Mesenteric fat pad (tissue), 1 donor: ENCODE measurements at regions not wholly inside any gene's neighbourhood (a gene's known extent, or its start where the extent isn't known, plus 50 kb on each side); places are given as distances from the start of the nearest gene placed in this dataset.

Source experiments
- DNase-seq: peaks from one replicate; pipeline ENCODE4 v3.0.0-alpha.2; 2020; ENCODE audit warnings: low spot score
- donor health status: DM: yes; HTN: yes; CAD: no.

DNA sequence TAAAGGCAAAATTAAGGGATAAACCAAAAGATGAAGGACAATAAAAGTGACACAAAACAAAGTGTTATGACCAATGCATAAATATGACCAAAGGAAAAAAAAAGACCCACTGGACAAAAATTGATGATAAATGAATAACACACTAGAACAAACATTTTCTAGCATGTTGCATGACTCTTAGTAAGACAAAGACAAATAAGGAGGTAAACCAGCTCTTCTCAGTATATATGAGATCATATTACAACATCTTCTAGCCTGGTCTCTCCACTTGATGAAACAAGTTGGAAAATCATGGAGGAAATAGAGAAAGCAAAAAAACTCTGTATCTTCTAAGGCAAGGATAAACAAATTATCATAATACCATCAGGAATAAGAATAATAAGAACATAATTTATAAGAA is 163.9 kb upstream of the GBE1 start:
- DNase-seq: no peak

DNA sequence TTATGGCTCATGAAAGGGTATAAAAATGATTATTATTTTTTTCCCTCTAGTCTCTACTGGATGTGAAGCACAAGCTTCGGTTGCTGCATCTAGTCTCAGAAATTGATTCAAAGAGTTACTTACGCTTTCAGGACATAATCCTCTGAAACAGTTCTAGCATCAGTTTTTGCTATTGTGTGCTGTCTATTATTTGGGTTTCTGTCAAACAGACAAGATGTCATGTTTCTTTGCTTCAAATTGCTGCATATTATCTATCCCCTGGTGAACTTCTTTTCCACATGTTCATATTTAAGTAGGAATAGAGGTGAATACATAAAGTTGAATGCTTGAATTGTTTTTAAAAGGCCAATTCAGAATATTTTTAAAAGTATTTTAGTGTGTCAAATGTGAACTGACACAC is 161.6 kb upstream of the GBE1 start:
- no peak for DNase-seq

DNA sequence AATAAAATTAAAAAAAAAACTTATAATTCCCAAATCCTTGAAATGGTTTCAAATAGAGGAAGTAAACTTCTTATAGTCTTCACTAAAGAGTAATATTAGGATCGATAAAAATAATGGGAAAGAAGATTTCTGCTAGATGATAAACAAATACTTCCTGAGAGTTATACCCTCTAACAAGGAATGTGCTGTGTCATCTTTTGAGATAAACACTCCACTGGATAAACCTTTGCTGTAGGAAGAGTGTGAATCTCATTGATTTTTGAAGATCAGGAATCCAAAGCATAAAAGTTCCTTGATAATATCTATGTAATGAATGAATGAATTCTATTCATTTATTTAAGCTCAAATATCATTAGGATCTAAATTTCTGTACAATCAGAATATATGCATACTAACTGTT is 161.0 kb upstream of the GBE1 start:
- DNase-seq: no peak

DNA sequence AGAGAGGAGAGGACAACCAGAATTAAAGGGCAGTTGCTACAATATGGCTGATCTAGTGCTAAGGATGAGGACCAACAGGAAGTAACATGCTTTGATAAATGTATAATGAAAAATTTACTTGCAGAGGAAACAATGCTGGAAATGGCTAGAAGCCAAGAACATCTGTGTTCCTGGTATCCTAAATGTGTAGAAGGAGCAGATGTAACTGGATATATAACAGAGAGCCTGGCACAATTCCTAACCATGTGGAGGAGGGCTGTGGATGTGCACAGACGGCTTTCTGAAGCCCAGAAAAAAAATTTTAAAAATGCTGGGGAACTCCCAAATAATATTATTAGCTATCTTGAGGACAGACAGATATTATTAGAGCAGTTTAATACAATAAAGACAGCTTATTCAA is 159.4 kb upstream of the GBE1 start:
- DNase-seq: no peak

DNA sequence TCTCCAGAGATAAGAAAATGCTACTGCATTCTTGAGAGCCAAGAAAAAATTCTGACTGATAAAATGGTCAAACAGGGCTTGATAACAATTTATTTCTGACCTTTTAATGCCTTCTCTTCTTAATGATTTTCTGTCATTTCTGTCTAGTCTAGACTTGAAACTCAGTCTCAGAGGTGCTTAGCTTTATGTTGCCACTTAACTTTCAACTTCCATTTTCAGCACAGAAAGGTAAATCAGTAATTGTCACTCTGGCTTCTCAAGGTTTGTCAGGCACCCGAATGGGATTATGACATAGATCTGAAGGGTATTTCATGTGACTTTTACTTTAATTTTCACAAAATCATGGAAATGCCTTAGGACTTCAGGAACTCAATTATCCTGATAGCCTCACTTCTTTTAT is 155.4 kb upstream of the GBE1 start:
- no peak for DNase-seq

DNA sequence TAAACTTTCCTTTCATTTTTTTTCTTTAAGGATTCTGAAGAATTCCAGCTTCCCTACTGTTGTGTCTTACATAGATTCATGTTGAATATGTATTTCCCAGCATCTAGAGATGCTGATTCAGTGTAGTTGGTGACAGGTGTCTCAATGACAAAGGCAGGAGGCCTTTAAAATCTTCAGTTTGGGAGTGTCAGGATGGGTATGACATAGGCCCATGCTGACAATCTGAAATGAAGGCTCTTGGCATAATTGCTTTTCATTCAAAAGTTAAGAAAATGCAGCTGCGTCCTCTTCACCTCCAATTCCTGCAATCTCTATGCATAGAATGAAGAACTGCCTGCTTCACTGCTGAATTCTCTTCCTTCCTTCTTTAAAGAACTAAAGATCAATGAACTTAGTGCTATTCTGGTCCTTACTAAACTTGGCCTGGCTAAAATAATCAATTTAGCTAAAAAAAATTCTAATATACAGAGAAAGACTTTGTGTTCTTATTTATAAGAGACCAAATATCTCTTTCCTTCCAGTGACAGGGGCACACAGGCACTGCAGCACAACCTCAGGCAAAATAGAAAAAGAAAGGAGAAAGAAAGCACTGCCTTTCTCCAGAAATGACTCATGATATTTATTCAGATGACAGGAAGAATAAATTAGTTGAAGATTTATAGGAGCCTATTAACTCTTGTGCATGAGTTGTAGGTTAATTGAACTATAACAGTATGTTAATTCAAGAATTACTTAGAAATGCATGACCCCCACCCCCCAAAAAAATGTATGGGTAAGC is 152.6 kb upstream of the GBE1 start:
- DNase-seq: no peak

DNA sequence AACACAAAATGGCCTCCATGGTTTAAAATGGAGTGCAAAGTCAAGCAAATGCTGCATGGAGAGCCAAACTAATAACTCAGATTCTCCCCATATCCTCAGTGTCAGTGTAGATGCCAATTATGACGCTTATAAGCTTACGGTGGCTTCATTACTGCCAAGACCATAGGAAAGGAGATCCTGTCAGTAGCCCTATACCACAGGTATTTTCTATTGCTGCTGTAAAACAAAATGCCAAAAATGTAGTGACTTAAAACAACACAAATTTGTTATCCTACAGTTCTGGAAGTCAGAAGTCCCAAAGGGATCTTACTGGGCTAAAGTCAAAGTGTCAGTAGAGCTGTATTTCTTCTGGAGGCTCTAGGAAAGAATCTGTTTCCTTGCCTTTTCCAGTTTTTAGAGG is 149.8 kb upstream of the GBE1 start:
- no peak for DNase-seq

DNA sequence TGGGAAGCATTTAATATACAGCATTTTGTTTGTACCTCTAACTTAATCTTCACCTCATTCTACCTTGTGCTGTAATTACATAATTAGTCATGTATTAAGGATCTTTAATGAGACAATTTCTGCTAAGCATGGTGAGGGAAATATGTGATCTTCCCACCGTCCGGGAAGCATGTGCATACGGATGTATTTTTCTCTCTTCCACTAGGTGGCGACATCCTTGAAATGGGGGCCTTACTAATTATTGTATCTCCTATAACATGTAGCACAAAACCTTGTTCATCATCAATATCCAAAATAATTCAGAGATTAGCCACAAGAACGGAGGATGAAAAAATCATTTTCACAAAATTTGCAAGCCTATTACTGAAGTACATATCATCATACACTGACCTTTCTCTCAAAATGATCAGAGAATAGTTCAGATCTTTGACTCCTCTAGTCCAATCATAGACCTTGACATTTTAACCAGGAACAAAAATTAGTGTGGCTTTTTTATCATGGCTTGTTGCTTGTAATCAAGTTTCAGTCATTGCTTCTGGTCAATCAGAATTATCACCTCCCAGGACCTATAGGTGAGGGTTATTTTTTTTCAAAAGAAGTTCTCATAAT is 148.9 kb upstream of the GBE1 start:
- no peak for DNase-seq

DNA sequence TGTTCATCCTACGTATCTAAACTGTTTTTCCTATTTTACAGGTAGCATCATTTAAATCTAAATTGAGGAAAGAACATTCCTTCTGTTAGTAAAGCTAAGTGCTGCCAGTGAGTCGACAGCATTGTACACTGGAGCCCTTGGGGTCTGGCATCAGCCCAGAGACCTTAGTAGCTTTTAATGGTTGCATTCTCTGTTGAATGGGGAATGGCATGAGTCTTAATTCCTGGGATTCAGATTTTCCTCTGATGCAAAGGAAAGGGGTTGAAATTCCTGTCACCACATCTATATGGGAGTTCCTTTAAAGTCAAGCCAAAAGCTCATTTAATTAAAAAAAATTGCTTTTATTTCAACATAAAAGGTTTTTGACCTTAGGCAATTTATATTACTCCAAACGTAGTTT is 148.4 kb upstream of the GBE1 start:
- DNase-seq: no peak

DNA sequence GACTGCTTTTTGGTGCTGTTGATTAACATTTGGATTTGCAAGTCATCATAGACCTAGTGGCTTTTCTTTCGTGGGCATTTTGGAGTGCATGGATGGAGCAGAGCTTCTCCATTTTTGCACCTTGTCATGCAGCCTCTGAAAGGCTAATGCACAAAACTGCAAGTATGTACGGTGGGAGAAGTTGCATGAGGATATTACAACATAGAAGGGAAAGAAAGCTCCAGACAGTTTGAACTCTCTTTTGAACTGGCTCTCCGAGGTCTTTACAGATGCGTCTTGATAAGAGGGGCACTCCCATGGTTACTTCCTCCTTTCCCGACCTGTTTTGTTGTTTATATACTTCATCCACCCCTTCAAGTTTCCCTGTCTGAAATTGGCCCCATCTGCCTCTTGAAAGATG is 147.1 kb upstream of the GBE1 start:
- DNase-seq: no peak

DNA sequence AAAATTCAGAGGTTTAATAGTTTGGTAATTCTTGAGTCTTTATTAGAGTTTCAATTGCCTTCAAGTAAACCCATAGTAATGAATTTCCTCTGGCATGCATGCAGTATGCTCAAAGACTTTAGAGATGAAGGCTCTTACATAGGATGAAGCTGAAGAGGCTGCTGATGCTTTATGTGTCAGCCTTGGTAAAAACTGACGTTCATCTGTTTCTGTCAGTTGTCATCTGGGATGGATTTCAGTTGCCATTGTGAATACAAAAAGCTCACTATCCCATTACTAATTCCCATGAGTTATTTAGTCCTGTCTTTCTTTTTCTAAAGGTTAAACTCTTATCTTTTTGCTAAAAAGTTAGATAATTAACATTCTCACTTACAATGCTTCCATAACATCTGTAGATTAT is 136.9 kb upstream of the GBE1 start:
- no peak for DNase-seq

DNA sequence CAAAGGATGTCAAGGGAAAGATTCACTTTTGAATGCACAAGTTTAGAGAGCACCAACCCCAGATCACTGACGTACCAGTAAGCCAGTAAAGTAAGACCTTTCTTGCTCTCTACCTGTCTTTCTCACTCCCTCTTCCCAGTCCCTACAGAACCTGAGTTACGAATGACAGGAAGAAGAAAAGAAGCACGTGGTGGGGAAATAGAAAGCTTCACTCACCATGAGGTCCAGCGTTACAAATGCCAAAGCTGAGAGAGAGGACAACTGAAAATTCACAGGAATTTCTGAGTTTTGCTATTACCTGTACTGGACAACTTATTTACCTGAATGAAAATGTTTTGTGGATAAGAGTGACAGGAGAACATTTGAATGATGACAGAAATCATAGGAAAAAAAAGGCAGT is 133.2 kb upstream of the GBE1 start:
- no peak for DNase-seq

DNA sequence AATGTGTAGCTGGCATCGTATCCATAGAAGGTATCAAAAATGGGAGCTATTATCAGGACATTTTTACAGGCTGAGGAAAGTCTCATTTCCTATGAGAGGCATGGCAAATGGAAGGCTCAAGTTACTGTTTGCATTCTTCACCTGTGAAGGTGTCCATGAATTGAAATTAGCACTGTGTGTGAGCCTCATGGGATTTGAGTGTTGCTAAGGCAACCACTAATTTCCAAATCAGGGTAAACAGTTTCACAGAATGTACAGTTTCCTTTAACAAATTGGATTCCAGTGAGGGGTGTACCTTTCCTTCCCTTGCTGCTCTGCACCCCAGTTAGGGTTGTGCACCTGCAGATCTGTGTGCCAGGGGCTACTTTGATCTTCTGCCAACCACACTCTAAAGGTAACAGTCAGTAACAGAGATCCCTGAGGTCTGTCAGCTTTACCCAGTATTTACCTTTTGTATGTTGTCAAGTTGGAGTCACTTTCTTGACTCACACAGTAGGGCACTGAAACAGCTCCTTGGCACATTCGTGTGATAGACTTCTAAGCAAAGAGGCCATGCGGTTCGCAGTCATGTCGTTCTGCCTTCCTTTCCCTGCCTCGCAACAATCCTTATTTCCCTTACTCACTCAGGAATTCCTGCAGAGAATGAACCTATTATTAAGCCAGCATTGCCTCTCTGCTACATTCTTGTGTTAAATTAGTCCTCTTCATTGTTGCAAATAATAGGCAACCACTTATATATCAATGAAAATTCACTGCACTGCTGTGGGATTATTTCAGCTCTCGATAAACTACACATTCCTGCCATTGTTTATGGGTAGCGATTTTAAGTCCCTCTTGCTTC is 129.8 kb upstream of the GBE1 start:
- no peak for DNase-seq

DNA sequence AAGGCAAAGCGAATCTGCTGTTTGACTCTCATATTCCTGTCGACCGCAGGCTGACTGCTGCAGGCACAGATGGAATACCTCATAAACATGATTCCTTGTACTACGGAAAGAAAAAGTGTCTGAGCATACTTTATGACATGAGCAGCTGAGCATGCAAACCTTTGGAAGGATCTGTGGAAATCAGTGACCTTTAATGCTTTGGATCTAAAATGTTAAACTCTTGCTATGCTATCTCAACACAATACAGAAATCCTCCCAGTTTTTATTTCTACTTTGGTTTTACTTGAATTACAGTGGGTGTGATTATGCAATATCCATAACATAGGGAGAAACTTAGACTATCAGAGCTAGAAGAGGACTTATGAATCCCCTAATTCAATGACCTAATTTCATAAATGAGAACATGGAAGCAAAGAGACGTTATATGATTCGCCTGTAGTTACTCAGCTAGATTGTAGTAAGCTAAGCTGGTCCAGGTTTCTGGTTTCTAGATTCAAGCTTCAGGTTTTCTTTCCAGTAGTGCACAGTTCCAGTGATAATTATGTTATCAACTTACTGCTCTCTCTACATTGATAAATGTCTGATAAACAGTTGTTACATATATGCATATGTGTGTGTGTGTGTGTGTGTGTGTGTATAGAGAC is 127.6 kb upstream of the GBE1 start:
- DNase-seq: no peak

DNA sequence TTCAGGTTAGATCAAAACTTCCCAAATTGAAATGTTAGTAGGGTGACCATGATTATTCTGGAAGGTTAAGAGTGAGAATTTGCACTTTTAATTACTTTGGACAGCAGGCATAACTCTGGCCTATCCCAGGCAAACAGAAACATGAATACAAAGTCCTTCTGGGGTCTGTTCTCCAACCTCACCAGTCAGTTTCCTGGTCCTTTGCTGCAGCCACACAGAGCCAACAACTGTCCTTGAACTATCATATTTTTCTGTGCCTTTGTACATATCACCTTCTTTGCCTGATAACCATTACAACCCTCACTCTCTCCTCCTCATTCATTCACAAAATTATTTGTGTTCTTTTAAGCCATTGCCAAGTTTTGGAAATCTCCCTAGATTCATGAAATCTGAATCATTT is 126.0 kb upstream of the GBE1 start:
- DNase-seq: no peak

DNA sequence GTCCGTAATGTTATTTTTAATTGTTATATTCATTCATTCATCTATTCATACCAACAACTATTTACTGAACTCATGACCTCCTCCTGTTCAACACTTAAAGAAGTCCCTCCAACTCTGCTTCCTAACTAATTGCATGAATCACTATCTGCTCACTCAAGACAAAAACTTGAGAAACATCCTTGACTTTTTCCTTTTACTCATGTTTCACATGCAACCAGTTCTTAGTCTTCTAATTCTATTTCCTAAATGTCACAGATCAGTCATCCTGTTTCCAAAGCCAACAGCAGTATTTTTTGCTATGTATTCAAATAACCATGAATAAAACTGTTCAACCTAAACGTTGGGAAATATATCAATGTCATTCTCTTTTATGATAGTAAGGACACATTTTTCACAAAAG is 124.6 kb upstream of the GBE1 start:
- no peak for DNase-seq

DNA sequence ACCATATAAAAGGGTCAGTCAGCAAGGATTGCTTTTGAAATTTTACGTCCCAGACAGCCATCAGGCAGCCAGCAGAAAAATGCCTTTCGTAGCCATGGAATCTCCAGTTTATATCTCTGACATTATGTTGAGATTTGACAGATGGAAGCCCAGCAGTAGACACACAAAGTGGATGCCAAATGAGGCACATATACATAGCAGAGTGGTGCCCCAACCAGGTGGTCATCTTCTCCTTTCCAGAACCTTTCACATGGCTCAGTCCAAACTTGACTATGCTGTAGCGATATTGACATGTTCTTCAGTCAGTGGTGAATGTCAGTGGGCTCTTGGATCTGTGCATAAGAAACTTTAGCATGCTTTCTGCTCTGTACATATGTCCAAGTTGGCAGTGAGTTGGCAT is 123.3 kb upstream of the GBE1 start:
- DNase-seq: no peak

DNA sequence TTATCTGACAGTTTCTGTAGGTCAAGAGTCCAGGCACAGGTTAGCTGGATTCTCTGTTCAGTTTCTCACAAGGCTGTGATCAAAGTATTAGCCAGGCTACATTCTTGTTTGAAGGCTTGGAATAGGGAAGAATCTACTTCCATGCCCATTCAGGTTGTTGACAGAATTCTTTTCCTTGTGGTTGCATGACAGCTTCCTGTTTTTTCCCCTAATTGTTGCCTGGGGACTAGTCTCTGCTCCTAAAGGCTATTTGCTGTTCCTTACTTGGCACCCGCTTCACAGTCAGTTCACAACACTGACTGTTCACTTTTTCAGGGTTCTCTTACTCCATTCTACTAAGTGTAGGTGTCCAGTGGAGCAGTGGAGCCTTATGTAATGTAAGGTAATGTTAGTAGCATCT is 115.4 kb upstream of the GBE1 start:
- no peak for DNase-seq

DNA sequence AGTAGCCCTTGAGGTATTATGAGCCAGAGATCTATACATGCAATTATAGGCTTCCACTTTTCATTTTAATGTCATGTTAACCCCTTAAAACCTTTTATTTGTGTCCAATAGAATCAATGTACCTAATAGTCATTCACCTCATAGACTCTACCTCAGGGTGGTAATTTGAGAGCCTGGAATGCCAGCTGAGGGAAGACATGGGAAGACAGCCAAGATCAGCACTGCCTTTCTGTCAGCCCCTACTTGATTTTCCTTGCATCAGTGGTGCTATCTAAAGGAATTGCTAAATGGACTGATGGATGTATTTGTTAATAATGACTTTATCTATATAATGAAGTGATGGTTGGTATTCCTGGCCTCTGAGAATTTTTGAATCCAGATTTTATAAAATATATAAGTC is 113.3 kb upstream of the GBE1 start:
- DNase-seq: no peak

DNA sequence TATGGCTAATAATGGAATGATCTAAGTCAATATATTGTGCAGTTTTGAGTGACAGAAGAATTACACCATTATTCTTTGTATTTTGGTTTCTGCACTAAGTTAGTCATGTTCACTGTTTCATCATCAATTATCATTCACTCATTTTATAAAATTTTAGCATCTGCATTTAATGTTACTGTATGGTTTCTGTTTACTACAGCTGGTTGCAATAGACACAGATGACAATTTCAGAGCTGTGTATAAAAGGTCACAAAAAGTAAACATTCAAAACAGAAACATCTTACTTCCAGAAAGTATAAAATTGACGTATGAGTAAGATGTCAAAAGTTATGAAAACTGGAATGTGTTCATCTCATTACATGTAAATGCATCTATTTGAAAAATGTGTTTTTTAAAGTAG is 111.1 kb upstream of the GBE1 start:
- DNase-seq: no peak

DNA sequence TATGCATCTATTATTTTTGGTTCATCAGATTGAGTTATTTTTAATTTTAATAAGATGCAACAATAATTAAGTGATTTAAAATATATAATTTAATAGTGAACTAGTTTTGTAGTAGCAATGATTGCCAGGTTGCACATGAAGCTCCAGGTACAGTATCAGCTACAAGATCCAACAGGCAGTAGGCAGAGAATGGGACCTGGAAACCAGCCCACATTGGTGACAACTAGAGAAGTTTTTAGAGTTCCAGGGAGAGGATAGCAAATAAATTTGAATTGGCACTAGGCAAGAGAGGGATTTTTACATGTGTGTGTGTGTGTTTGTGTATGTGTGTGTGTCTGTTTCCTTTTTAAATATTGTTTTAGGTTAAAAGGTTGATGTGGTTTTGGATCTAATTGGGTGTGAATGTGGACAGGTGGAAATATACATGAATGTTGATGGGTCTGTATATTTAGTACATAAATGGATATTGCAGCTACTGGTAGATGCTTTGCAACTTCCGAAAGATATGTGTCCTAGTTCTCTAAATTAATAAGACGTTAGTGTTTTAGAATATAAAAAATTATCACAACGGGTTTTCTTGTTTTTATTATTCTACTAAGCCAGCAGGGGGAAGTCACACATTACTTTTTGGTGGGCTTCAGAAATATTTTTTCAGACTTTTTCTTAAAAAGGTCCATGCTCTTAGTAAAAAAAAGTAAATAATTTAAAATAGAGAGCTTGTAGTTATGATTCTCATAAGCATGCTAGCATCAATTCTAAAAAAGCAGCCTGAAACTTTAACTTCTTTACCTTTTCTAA is 110.1 kb upstream of the GBE1 start:
- DNase-seq: no peak
